GM21576 (cell line): ENCODE measurements at regions not wholly inside any gene's neighbourhood (a gene's known extent, or its start where the extent isn't known, plus 50 kb on each side); places are given as distances from the start of the nearest gene placed in this dataset.

Experiments used
- ATAC-seq: cut with Tn5 transposase; IDR thresholded peaks from one replicate; pipeline ENCODE4 v1.9.1; 2021; ENCODE audit warnings: mild to moderate bottlenecking, moderate library complexity; ENCODE audit not compliant: unreplicated experiment

- ATAC-seq, result no peak
These were observed 551.1 kb downstream of the PSAT1 start for GRCh38 chr9:78848061-78848460.

GRCh38 chr9:78856144-78856543 is 559.2 kb downstream of the PSAT1 start:
- ATAC-seq, result no peak

- no peak for ATAC-seq
These were observed 559.9 kb downstream of the PSAT1 start for GRCh38 chr9:78856781-78857180.

GRCh38 chr9:78857373-78858225 is 560.7 kb downstream of the PSAT1 start:
- no peak for ATAC-seq

GRCh38 chr9:78858266-78858665 is 561.3 kb downstream of the PSAT1 start:
- ATAC-seq, result no peak

- no peak for ATAC-seq
These were observed 564.0 kb downstream of the PSAT1 start for GRCh38 chr9:78860801-78861475.

- no peak for ATAC-seq
These were observed 566.6 kb downstream of the PSAT1 start for GRCh38 chr9:78863531-78863930.

GRCh38 chr9:78865737-78866136 is 568.8 kb downstream of the PSAT1 start:
- ATAC-seq, result no peak

GRCh38 chr9:78866207-78867132 is 569.5 kb downstream of the PSAT1 start:
- ATAC-seq, result no peak

GRCh38 chr9:78871086-78871451 is 574.1 kb downstream of the PSAT1 start:
- ATAC-seq, result no peak

GRCh38 chr9:78871452-78872331 is 574.8 kb downstream of the PSAT1 start:
- ATAC-seq, result no peak

- no peak for ATAC-seq
These were observed 577.1 kb downstream of the PSAT1 start for GRCh38 chr9:78874061-78874460.

- no peak for ATAC-seq
These were observed 582.6 kb downstream of the PSAT1 start for GRCh38 chr9:78879324-78880100.

GRCh38 chr9:78881295-78881694 is 584.4 kb downstream of the PSAT1 start:
- no peak for ATAC-seq

- no peak for ATAC-seq
These were observed 585.6 kb downstream of the PSAT1 start for GRCh38 chr9:78882481-78882880.

GRCh38 chr9:78884611-78885150 is 587.8 kb downstream of the PSAT1 start:
- no peak for ATAC-seq

- ATAC-seq, result no peak
These were observed 595.3 kb downstream of the PSAT1 start for GRCh38 chr9:78892182-78892581.

GRCh38 chr9:78892769-78893168 is 595.8 kb downstream of the PSAT1 start:
- no peak for ATAC-seq

- no peak for ATAC-seq
These were observed 597.0 kb downstream of the PSAT1 start for GRCh38 chr9:78893774-78894401.
